ENCODE measurements at regions not wholly inside any gene's neighbourhood (a gene's known extent, or its start where the extent isn't known, plus 50 kb on each side); places are given as distances from the start of the nearest gene placed in this dataset.

DNA sequence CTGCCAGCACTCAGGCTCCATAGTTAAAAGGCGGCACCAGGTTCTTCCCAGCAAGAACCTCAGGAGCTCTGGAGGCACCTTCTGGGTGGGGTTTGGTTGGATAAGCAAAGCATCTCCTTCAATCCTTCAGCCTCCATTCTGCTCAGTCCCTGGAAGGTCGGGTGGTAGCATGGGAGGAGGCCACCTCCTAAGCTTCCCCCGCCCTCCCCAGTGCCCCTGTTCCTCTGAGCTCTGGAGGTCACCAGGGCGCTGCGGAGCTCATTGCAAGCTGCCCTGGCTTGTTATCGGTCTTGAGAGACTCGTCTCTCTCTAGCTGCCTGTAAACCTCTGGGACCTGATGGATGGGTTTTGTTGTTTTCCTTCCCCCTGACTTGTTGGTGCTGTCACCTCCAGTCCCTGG lies 124.8 kb downstream of the RPLP1 start:
- no peak for DNase-seq (ENCODE audit: low read depth)

DNA sequence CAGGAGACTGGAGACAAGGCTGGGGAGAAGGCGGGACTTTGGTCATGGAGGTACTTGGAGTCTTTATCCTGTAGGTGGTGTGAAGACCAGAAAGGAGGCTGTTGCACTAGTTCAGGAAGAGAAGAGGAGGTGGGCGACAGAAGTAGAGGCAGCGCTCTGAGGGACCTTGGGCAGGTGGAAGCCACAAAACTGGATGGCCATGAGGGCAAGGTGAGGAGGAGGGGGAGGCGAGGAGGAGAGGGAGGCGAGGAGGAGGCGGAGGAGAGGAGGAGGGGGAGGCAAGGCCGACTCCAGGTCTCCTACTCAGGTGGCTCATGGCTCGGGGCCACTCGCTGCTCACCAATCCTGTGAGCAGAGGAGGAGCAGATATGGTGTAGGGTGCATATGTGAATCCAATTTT lies 125.6 kb downstream of the RPLP1 start:
- no peak for DNase-seq (ENCODE audit: low read depth)

DNA sequence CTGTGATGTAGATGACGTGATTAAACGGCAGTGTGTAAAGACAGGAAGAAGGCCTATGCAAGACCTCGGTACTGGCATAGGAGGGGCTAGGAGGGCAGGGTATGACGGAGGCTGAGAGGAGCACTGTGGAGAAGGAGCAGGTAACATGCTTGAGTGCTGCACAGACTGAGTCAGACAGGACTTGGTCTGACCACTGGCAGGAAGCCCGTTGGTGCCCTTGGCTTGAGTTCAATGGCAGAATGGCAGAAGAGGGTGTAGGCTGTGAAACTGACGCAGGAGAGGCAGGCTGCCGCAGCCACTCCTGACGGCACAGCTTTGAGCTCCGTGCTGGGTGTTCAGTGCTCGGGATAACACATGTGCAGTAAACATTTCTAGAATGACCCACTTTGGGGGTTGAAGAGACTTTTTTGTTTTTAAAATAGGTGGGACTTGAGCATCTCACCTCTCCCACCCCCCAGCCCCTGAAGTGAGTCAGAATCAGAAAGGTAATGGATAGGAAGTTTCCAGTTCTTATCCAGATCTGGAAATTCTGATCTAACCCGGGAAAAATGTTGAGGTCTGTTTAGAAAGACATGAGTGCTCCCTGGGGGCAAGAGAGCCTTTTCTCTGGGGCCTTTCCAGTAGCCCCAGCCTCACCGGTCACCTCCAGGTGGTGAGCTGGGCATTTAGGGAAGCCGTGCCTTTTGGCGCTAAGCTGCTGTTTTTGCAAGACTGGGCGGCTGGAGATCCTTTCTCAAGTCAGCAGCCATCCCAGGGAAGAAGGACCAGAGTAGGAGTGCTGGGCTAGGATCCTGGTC lies 126.4 kb downstream of the RPLP1 start:
- DNase-seq (ENCODE audit: low read depth): no peak

DNA sequence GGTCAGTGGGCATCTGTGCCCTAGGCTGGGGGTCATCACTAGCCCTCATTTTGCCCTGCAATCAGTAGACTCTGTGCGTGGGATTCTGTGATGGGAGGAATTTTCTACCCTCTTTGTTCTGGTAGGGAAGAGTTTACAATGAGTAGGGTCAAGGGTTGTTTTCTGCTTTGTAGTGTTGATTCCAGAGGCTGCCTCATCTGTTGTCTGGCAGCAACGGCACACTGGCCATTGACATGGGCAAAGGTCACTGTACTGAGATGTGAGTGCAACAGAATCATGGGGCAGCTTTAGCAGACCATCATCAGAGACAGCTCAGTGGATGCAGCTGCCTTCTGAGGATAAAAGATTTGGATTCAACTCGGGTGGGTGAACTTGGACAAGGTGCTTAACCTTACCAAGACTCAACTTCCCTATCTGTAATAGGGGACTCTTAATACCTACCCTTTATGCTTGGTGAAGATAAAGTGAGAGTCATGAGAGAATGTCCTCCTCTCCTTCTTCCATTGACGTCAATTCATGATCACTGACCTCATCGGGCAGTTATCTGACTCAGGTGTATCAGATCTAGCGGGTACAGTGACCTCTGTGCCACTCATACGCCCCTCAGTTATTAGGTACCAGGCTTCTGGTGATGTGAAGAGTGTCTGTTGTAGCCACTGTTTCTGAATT lies 127.5 kb downstream of the RPLP1 start:
- no peak for DNase-seq (ENCODE audit: low read depth)

DNA sequence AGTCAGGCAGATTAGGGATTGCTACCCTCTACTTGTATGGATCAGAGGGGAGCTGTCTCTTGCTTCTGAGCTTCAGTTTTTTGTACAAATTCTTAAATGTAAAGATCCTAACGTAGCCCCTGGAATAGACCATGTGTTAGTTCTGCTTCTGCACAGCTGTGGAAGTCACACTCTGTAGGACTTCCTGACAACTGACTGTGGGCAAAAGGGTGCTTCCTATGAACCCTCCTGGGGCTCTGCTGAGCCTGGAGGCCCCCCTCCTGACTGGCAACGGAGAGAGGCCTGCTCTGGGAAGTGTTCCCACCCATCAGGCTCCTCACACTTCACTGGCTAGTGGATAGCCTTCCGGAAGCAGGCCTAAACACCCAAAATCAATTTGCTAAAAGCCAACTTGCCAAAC lies 131.0 kb downstream of the RPLP1 start:
- DNase-seq (ENCODE audit: low read depth): no peak

DNA sequence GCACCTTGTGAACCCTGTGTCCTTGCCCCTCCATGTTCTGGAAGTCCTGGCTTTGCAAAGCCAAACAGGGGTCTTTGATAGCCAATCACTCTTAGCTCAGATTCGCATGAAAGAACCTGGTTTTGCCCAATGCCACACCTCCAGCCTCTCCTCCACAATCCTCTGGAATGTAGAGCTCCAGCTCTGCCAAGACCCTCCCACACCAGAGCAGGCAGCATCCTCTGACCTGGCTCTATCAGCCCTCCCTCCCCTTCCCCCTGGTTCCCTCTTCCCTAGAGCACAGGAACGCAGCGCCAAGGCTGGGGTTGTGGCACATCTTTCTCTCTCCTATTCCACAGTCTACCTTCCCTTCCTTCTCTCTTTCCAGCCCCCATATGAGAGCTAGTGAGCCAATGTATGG lies 133.3 kb downstream of the RPLP1 start:
- no peak for DNase-seq (ENCODE audit: low read depth)

DNA sequence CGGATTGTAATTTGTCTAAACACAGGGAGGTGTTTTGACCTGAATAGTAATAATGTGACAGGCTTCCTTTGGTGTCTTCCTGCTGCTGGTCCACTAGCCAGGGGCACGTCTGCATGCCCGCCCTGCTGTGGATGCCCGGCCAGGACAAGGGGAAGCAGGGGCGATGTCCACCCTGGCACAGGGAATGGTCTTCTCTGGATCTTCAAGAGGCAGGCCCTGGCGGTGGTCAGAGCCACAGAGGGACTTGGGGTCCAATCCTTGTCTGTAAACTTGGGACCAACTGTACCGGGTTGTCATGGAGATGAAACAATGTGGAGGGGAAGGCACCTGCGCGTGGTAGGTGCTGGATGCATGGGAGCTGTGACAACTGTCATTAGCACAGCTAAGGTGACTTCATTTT lies 134.1 kb downstream of the RPLP1 start:
- no peak for DNase-seq (ENCODE audit: low read depth)

DNA sequence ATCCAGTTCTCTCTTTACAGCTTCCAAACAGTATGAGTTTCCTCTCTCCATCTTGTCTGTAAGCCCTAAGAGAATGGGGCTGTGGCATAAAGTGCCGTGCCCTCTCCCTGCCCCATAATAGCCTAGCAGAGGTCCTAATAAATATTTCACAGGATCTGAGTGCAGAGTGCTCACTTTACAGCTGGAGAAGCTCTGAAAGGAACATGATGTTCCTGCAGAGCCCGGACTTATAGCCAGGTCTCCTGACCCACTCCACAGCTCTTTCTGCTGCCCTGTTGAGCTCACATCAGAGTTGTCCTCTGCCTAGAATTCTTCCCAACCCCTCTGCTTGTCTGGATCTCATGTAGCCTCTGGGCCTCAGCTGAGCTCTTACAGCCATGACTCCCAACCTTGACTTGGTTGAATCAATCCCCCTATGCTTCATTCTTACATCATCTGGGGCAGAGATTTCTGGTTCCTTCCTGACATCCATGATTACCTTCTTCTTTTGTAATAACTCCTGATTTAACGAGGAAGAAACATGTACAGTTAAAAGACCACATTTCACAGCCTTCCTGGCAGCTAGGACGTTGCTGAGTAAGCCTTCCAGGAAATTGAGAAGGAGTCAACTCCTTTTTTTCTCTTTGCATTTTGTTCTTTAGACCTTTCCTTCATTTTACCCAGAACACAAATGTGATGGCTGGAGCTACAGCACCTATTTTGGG lies 135.3 kb downstream of the RPLP1 start:
- DNase-seq (ENCODE audit: low read depth): no peak

DNA sequence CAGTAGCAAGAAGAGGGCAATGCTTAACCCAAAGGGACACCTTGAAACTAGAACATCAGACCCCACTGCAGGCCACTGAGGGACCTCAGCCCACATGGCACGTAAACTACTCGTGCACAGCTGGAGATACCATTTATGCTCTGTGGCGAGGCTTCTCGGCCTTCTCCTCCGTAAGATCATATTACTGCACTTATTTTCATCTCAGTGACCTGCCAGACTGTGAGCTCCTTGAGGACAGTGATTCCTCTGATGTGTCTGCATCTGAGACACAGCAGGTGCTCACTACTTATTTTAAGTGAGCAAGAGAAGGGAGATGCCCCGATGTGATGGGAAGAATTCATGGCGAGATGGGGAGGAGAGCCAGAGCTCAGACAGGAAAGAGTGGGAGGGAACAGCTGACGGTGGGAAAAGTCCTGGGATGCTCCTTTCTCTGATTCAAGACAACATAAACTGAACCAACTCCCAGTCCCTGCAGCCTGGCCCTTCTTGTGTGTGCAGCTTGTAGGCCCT lies 137.6 kb downstream of the RPLP1 start:
- no peak for DNase-seq (ENCODE audit: low read depth)

DNA sequence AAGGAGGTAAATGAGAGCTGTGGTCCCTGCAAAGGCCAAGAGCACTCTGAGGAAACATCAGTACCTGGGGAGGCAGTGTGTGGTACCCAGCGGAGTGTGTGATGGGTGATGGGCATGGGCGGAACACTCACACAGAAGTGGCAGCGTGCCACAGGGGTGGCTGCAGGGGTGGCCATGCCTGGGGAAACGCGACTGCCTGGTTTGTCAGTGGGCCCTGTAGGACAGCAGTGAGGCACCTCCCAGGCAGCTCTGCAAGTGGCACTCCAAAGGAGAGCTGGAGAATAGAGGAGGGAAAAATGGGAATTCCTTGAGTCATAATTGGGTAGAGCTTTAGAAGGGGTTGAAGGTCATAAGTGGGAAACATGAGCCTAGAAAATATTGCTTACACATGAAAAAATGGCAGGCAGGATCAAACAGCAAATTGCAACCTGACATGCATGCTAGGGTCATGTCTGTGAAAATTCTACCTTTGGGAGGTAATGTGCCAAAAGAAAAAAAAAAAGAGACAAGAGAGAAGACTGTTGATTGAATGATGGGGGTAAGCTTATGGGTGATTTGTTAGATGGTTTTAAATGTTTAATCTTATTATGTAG lies 138.4 kb downstream of the RPLP1 start:
- DNase-seq (ENCODE audit: low read depth): no peak

DNA sequence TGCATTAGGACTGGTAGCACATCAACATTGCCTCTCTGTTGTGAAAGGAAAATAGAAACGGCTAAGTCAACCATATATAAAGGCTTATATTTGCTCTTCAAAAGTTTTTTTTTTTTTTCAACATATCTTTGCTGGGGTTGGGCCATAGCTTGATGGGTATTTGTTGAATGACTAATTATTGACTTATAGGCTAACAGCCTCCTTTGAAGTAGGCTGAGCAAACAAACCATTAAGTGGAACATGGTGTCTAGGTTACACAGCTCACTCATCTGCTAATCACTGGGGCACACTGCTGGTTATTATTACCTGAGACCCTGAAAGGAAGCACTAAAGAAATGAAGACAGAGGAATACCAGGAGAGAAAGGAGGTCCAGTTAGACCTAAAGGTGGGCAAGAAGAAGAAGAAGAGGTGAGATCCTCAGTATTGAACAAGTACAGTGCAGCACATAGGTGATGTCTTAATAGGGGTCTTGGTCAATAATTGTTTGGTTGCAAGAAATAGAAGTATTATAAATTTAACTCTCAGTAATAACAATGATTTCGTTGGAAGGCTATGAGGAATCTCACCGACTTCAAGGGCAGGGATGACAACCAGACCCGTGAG lies 139.4 kb downstream of the RPLP1 start:
- DNase-seq (ENCODE audit: low read depth): no peak

DNA sequence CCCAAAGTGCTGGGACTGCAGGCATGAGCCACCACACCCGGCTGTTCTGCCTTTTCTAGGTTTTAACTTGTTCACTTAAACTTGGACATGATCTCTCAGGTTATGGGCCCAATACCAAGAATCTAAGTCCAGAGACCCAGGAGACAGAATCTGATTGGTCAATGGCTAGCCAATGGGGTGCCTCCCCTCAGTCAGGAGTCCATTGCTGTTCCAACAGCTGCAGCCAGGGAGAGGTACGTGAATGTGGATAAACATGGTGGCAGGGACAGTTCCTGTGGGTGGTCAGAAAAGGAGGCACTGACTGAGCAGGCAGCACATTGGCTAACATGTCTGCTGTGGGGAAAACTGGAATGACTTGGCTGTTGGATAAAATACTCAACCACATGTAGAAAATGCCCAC lies 140.3 kb downstream of the RPLP1 start:
- DNase-seq (ENCODE audit: low read depth): no peak

DNA sequence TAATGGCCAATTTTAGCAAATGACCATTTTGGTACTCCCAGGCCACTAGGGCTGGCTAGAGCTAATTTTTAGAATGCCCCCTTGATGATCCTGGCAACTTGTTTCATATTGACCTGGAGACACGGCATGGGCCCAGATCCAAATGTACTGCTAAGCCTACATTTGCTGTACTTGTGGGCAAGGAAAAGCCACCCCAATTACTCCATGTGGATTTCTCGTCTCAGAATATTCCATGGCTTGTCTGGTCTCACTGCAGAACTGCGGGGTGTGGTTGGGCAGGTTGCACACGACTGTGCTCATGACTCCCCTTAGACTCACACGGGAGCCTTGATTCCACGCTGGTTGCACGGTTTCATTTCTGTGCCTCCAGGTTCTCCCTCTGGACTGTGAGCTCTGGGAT lies 140.9 kb downstream of the RPLP1 start:
- DNase-seq (ENCODE audit: low read depth): no peak

DNA sequence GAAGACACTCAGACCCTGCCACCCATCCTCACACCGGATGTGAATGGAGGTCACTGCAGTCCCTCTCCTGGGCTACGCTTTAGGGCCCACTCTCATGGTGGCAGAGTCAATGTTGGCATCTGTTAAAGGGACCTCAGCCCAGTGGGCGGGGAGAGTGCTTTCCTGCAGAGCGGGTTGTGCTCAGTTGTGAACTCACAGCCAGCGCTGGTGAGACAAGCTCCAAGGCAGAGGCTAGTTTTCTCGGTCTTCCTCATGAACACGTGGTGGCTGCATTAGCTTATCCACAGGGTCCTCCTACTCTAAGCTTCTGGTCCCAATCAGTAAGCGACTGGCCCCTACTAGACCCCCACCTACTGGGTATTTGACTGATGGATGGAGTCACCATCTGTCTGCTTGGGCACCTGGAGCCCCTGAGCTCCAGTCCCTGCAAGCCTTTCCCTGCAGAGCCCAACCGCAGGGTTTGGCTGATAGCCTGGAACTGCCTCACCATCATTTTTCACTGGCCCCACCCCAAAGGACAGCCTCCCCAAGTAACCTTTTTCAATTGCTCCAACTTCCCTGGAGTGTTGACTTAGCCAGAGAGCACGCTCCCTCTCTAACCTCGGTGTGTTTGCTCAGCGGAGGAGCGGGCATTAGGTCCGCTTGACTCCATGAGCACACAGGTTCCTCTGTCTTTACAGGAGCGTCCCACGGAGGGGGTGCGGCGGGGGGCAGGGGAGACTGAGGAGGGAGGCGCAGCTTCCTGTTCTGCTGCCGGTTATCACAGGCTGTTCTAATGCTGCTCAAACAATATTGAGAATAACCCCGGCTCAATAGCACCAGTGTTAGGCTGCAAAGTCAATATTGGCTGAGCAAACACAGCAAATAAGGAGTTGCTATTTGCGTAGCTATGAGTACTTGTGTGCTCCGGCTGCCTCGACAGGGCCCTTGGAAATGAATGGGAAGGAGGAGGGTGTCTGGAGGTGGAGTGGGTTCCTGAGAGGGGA lies 141.7 kb downstream of the RPLP1 start:
- no peak for DNase-seq (ENCODE audit: low read depth)

DNA sequence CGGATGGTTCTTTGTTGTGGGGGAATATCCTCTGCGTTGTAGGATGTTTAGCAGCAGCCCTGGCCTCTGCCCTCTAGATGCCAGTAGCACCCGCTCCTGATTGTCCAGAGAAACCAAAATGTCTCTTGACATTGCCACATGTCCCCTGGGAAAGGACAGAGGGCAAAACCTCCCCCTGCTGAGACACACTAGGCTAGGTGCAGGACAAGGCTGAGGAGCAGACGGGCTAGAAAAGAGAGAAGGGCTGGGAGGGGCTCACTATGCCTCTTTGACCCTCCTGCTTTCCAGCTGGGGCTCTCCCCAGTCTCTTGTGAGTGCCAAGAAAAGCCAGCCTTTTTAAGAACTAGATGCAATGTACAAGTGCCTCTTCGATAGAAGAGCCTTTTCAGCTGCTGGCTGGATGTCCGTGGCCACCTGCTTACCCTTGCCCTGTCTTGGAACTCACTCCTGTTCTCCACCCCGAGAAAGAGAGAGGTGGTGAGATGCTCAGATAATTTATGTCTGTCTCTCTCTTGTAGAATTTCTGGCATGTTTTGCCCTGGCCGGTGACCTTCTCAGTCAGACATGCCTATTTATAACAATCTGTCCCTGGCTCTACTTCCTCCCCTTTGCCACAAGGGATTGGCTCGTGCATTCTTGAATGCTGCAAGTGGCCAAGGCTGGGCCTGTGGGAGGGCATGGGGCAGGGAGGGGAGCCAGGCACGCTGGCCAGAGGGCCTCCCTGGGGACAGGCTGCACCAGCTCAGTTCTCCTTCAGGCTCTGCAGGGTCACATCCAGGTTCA lies 142.6 kb downstream of the RPLP1 start:
- no peak for DNase-seq (ENCODE audit: low read depth)

DNA sequence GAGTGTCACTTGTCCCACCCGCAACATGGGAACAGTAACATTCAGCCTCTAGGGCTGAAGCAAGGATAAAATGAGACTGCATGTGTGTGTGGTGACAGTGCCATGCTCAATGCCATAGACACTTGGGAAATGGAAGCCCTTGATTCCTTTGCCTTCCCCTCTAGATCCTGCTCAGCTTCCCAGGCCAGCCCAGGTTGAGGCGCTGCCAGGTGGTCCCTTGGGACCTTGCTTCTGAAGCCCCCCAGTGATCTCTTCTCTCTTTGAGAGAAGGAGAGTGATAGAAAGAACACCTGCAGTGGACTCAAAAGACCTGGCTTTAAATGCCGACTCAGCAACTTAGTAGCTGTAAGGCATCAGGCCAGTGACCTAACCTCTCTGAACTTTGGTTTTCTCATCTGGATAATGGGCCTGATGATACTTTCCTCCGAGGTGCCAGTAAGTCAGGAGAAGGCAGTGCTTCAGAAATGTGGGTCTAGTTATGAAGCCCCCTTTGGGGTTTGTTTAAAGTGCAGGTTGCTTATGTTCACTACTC lies 144.5 kb downstream of the RPLP1 start:
- DNase-seq (ENCODE audit: low read depth): no peak

DNA sequence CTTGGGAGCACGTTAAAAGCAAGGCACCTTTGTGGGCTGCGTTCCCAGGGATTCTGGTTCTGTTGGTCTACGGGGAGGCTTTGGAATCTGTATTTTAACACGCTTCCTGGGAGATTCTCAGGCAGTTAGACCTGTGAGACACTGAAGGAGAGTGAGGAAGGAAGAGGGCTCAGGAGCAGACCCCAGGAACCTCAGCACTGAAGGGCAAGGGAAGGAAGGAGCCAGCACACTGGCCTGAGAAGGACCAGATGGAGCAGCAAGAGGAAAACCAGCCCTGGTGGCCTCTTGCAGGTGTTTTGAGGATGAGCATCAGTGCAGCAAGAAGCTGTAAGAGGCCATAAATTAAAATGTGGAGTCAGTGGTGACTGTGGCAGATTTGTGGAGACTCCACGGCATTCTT lies 146.7 kb downstream of the RPLP1 start:
- no peak for DNase-seq (ENCODE audit: low read depth)

DNA sequence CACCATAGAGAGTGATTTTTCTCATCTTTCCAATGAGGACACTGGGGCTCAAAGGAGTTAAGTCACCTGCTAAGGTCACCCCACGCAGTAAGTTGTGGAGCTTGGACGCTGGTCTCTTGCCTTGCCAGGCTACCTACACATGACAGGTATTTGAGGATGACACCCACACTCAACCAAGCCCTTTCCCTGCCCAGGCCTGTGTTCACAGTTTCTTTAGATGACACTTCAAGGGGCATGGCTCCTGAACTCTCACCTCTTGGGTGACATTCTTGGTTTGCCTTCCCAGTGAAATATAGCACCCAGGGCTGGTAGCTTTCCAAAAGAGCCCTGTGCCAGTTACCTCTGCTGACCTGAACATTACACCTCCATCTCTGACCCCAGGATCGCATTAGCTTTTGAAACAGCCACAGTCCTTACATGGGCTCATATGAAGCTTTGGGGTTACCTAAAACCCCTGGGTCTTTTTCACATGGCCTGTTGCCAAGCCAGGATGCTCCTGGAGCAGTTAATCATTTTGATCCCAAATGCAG lies 148.0 kb downstream of the RPLP1 start:
- no peak for DNase-seq (ENCODE audit: low read depth)

DNA sequence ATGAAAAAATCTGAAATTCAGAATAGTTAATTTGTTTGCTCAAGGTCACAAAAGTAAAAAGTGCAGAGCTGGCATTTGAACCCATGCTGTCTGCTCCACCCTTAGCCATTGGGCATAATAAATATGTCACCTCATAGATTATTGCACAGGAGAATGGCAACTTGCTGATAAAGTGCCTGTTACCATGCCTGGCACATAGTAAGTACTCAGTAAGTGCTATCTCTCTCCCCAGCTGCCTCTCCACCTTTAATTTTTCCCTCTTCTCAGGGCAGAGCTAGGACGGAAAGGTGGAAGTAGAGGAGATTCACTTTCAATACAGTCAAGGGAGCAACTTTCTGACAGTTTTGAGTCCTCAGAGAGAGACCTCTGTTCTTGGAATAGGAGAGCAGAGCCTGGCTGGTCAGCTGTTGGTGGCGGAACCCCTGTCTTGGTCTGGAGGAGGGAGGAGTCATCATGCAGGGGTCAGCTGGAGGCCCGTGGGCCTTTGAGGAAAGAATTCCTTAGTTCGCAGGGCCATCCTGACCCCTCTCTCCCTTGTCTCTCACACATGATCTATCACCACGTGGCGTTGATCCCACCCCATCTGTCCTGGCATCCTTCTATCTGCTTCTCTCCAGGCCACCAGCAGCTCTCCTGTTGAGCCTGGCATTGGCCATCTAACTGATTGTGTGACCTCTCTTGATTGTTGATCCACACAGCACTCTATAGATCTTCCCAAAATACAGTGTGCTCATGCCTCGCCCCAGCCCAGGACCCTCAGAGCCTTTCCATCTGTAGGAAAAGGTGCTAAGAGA lies 149.3 kb downstream of the RPLP1 start:
- DNase-seq (ENCODE audit: low read depth): no peak
